Posterior cingulate gyrus (tissue), 11 donors: ENCODE measurements at regions not wholly inside any gene's neighbourhood (a gene's known extent, or its start where the extent isn't known, plus 50 kb on each side); places are given as distances from the start of the nearest gene placed in this dataset.
A peak's percentile ranks its signal among the peaks of the same experiment; 100 is the strongest.

Experiments
- DNase-seq, 10 donors: peaks; one replicate each; pipeline versions ENCODE4 v3.0.0 to v3.0.0-alpha.2; 2020 to 2021; ENCODE audit warnings: mixed read lengths in 3 of 10
- intact Hi-C: fragments of 100-400 bp; cut with DNase I; formaldehyde crosslinking; loops from one replicate; pipeline ENCODE4 v1.15.1; 2023

- DNase-seq, result no peak
- intact Hi-C loops, result no loop called here
These were observed 1199.8 kb upstream of the MAP3K7 start for GRCh38 chr6:91786474-91787184.

- DNase-seq, result no peak
- intact Hi-C loops, result no loop called here
These were observed 1195.9 kb upstream of the MAP3K7 start for GRCh38 chr6:91782802-91783201.

- intact Hi-C loops, result no loop called here
- DNase-seq, result peak; percentile 20 to 92 (median 47)
These were observed 1195.1 kb upstream of the MAP3K7 start for GRCh38 chr6:91781946-91782345.

- no peak for DNase-seq
- intact Hi-C loops, result no loop called here
These were observed 1193.4 kb upstream of the MAP3K7 start for GRCh38 chr6:91780270-91780669.

GRCh38 chr6:91761621-91762020, 1174.7 kb upstream of the MAP3K7 start:
- intact Hi-C loops, result no loop called here

GRCh38 chr6:91754691-91755090, 1167.8 kb upstream of the MAP3K7 start:
- DNase-seq, result no peak
- intact Hi-C loops, result no loop called here

More at GRCh38 chr6:91761621-91762020, 1174.7 kb upstream of the MAP3K7 start:
- no peak for DNase-seq

- intact Hi-C loops, result no loop called here
- DNase-seq, result peak in 1 of 10 donors; percentile 6
These were observed 1164.7 kb upstream of the MAP3K7 start for GRCh38 chr6:91751526-91751925.

GRCh38 chr6:91744566-91744965, 1157.7 kb upstream of the MAP3K7 start:
- intact Hi-C loops, result no loop called here

GRCh38 chr6:91743756-91744155, 1156.9 kb upstream of the MAP3K7 start:
- intact Hi-C loops, result no loop called here
- DNase-seq, result no peak

More at GRCh38 chr6:91744566-91744965, 1157.7 kb upstream of the MAP3K7 start:
- no peak for DNase-seq

- intact Hi-C loops, result no loop called here
These were observed 1145.1 kb upstream of the MAP3K7 start for GRCh38 chr6:91731939-91732338.

GRCh38 chr6:91730710-91731109, 1143.8 kb upstream of the MAP3K7 start:
- intact Hi-C loops, result no loop called here
- DNase-seq, result no peak

More at GRCh38 chr6:91731939-91732338, 1145.1 kb upstream of the MAP3K7 start:
- DNase-seq, result no peak

- no peak for DNase-seq
- intact Hi-C loops, result no loop called here
These were observed 1133.5 kb upstream of the MAP3K7 start for GRCh38 chr6:91720324-91720723.

- intact Hi-C loops, result no loop called here
- DNase-seq, result no peak
These were observed 1132.5 kb upstream of the MAP3K7 start for GRCh38 chr6:91719414-91719813.

GRCh38 chr6:91718198-91718597, 1131.3 kb upstream of the MAP3K7 start:
- intact Hi-C loops, result no loop called here
- DNase-seq, result no peak

GRCh38 chr6:91717094-91717493, 1130.2 kb upstream of the MAP3K7 start:
- intact Hi-C loops, result no loop called here
- DNase-seq, result no peak

- intact Hi-C loops, result no loop called here
- DNase-seq, result no peak
These were observed 1129.5 kb upstream of the MAP3K7 start for GRCh38 chr6:91716361-91716760.

GRCh38 chr6:91715171-91715805, 1128.4 kb upstream of the MAP3K7 start:
- intact Hi-C loops, result no loop called here
- DNase-seq, result peak in 1 of 10 donors; percentile 79

- intact Hi-C loops, result no loop called here
- DNase-seq, result no peak
These were observed 1127.0 kb upstream of the MAP3K7 start for GRCh38 chr6:91713911-91714310.

- DNase-seq, result no peak
- intact Hi-C loops, result no loop called here
These were observed 1124.6 kb upstream of the MAP3K7 start for GRCh38 chr6:91711518-91711917.

- DNase-seq, result peak in 1 of 10 donors; percentile 13
- intact Hi-C loops, result no loop called here
These were observed 1123.5 kb upstream of the MAP3K7 start for GRCh38 chr6:91710342-91710741.

- no peak for DNase-seq
- intact Hi-C loops, result no loop called here
These were observed 1121.7 kb upstream of the MAP3K7 start for GRCh38 chr6:91708534-91708933.

GRCh38 chr6:91705646-91706045, 1118.8 kb upstream of the MAP3K7 start:
- DNase-seq, result no peak
- intact Hi-C loops, result no loop called here
